Renal cortex interstitium (tissue), 11 donors: ENCODE measurements at regions not wholly inside any gene's neighbourhood (a gene's known extent, or its start where the extent isn't known, plus 50 kb on each side); places are given as distances from the start of the nearest gene placed in this dataset.
A peak's percentile ranks its signal among the peaks of the same experiment; 100 is the strongest.

Experiments
- DNase-seq, 11 donors: peaks; one replicate each; pipeline ENCODE4 v3.0.0-alpha.2; 2013; ENCODE audit warnings: low read depth in 9 of 11, low spot score in 4 of 11; ENCODE audit errors: extremely low read depth in 1 of 11

DNA sequence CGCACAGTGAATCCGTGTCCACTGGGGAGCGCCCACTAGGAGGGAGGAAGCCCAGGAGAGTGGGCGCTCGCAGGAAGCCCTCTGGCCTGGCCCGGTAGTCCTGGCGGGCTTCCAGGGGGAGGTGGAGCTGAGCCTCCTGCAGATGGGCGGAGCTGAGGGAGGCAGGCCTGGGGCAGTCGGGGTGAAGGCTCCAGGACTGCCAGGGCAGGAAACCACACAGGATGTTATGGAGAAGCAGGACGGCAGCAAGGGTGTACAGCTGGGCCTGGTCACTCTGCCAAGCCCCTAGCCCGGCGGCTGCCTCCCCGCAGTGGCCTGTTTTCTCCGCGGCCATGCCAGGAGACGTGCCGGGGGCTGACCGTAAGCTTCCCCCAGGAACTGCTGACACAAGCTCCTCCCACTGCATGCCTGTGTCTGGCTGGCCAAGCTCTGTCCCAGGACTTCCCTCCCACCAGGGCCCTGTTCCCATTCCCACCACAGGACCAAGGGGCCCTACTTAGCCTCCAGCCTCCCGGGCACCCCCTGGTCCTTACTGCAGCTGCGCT, 143.4 kb upstream of the C14orf180 start:
- peak in 3 of 11 donors; percentile 43 to 56 (median 46) for DNase-seq

GRCh38 chr14:104436741-104437701, 142.5 kb upstream of the C14orf180 start:
- no peak for DNase-seq

DNA sequence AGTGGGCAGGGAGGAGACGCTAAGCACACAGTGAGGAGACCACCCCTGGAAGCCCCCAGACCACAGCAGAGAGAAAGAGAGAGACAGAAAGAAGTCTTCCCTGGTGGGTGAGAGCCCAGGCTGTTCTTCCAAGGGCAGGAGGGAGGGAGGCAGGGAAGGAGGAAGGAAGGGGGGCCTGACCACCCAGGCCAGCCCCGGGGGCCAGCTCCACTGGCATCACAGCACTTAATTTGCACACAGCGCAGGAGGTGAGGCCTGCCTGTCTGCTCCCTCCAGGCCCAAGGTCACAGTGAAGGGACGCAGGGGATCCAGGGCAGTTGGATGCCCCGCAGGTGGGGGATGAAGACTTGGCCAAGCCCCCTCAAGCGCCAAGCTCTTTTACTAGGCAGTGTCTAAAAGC, 141.9 kb upstream of the C14orf180 start:
- no peak for DNase-seq

DNA sequence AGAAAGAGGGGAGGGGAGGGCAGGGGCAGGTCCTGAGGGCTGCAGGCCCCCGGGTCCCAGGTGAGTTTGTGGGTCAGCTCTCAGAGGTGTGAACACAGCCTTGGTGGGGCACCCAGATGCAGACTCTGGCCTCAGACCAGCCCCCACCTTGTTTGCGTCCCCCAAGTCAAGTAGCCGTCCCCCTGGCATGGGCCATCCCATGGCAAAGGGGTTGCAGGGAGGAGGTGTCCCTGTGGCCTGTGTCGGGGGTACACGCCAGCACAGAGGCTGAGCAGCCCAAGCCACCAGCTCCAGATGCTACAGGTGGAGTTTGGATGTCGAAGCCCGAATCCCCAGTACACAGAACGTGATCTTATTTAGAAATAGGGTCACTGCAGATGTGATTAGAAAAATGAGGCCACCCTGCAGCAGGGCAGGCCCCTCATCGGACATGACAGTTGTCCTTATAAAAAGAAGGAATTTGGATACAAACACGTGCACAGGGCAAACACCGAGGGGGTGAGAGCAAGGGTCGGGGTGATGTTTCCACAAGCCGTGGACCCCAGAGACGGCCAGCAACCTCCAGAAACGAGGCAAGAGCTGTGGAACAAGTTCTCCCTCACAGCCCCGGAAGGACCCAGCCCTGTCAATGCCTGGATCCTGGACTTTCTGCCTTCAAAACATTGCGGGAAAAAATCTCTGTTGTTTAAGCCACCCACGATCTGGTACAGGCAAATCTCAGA, 141.2 kb upstream of the C14orf180 start:
- DNase-seq, result no peak

GRCh38 chr14:104439625-104440024, 139.9 kb upstream of the C14orf180 start:
- DNase-seq, result no peak

GRCh38 chr14:104440297-104440956, 139.1 kb upstream of the C14orf180 start:
- no peak for DNase-seq

GRCh38 chr14:104441275-104442106, 138.1 kb upstream of the C14orf180 start:
- DNase-seq, result no peak

- no peak for DNase-seq
Measured at GRCh38 chr14:104442107-104442551, 137.4 kb upstream of the C14orf180 start.

DNA sequence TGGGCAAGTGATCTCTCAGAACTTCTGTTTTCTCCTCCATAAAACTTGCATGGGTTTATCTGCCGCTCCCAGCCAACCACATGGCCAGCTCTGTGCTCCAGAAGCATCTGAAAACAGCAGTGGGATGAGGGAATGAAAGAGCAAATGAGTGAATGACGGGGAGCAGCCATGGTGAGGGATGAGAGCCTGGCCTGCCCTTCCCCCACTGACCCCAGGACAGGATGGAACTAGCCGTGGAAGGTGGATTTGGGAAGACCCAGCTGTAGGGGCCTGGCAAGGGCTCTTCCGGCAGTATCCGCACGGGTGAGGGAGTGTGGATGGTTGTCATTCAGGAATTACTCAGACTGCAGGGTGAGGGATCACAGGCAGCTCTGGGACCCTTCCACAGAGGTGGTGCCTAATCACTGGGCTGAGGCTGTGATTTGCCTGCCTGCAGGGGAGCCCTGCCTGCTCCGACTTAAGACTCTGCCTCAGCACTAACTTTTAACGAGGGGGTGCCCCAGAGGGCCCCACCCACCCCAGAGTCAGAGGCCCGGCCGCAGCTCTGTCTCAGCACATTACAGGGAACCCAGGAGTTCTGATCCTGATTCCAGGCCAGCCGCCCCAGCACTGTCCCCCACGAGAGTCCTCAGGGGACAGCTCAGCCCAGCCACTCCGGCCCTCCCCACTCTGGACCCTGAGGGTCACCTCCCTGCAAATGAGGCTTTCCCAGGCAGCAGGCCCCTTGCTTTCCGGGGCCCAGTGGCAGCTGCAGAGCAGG, 136.8 kb upstream of the C14orf180 start:
- no peak for DNase-seq

GRCh38 chr14:104443391-104444158, 136.0 kb upstream of the C14orf180 start:
- DNase-seq, result no peak

DNA sequence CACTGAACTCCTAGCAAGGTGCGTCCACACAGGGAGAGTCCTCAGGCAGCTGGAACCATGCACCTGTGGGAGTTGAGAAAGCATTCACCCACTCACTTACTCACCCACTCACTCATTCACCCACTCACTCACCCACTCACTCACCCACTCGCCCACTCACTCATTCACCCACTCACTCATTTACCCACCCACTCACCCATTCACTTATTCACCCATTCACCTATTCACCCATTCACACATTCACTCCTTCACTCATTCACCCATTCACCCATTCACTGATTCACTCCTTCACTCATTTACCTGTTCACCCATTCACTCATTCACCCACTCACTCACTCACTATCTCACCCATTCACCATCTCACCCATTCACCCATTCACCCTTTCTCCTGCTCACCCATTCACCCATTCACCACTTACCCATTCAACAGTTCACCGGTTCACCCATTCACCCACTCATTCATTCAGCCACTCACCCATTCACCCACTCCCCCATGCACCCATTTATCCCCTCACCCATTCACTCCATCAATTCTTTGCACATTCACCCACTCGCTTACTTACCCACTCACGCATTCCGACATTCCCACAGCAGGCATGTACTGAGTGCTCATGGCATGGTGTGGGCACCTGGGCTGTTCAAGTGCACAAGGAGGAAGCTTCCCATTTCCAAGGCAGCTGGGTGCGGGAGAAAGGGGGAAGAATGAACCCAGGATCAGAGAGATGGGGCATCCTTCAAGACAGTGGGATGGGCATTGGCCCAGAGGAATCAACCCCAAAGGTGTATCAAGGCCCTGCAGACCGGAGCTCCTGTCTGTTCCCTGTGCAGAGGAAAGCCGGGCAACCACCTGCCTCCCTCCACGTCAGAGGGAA, 135.2 kb upstream of the C14orf180 start:
- DNase-seq, result no peak

- no peak for DNase-seq
Measured at GRCh38 chr14:104445086-104445485, 134.5 kb upstream of the C14orf180 start.

DNA sequence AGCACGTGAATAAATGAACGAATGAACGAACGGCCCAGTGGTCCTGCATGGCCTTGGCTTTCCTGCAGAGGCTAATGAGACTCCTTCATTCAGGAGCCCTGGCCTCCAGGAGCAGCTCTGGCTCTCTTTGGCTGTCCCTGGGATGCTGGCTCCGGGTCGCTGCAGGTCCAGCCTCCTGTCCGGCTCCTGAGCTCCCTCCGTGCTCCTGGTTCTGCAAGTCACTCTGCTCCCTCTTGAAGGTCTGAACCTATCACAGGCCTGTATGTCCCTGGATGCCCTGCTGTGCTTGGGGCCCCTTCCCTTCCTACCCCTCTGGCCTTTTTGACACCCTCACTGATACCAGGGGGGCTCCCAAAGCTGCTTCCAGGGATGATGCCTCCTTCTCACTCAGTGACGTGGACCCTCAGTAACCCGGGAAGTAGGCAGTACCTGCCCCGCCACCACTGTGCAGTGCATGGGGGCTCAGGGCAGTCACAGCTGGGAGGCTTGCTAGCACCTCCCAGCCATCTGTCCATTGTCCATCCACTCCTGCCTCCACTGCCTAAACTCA, 133.7 kb upstream of the C14orf180 start:
- DNase-seq, result no peak

- DNase-seq, result no peak
Measured at GRCh38 chr14:104446611-104447010, 133.0 kb upstream of the C14orf180 start.

DNA sequence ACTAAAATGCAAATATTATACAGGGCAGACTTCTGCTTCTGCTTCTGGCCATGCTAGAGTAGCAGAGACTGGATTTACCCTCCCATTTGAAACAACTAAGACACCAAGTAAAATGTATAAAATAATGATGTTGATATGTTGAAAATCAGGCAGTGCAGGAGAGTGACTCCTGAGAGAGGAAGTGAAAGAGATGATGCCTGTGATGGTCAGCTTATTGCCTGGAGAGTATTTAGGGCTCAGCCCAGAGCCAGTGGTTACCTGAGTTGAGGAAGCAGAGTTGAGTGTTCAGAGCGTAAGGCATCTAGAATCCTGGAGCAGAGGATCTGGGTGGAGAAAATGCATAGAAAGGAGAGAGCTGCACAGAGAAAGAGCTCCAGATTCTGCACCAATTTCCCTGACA, 131.8 kb upstream of the C14orf180 start:
- no peak for DNase-seq

GRCh38 chr14:104448321-104448720, 131.2 kb upstream of the C14orf180 start:
- DNase-seq, result no peak
